Astrocyte of the hippocampus (primary cell): ENCODE measurements at regions not wholly inside any gene's neighbourhood (a gene's known extent, or its start where the extent isn't known, plus 50 kb on each side); places are given as distances from the start of the nearest gene placed in this dataset.
A peak's percentile ranks its signal among the peaks of the same experiment; 100 is the strongest.
"Not testable (repeated sequence)": the region's sequence is repeated elsewhere in the genome, so short reads cannot be mapped to it uniquely, and the experiment has no call there.

Experiments used
- DNase-seq: peaks from one replicate; pipeline ENCODE4 v3.0.0; 2011; ENCODE audit warnings: low read depth, low spot score

GRCh38 chr1:213324859-213325258 lies 273.8 kb downstream of the RPS6KC1 start:
- DNase-seq, result no peak

- DNase-seq, result no peak
Observed at GRCh38 chr1:213325482-213325881, 274.4 kb downstream of the RPS6KC1 start.

- DNase-seq, result peak; percentile 26
Observed at GRCh38 chr1:213326281-213327016, 275.4 kb downstream of the RPS6KC1 start.

GRCh38 chr1:213327017-213327667 lies 276.1 kb downstream of the RPS6KC1 start:
- peak; percentile 96 for DNase-seq

DNA sequence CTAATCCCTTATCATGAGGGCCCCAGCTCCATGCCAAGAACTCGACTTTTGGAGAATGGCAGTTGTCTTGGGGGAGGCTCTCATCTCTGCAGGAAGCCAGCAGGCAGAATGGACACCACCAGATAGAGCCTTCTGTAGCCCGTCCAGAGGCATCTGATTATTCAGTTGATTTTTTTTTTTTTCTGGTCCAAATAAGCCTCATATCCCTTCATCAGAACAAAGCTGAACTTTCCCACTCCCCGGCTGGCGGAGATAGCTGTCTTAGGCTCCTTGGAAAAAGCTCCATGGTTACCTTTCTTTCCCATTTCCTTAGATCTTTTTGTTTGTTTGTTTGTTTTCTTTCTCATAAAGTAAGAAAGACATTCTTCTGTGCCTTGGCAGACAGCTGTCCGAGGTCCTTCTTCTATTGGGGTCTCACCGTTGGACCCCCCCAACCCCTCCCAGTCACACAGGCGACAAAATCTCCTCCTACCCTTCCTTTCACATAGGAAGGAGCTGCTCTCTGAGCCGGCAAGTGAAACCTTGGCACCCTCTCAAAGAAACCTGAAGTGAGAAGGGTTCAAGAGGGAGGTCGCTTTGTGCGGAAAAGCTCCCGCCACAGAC lies 278.5 kb downstream of the RPS6KC1 start:
- DNase-seq, result no peak

- no peak for DNase-seq
Observed at GRCh38 chr1:213330281-213330680, 279.2 kb downstream of the RPS6KC1 start.

- DNase-seq, result no peak
Observed at GRCh38 chr1:213331631-213332175, 280.7 kb downstream of the RPS6KC1 start.

- no peak for DNase-seq
Observed at GRCh38 chr1:213332491-213332890, 281.4 kb downstream of the RPS6KC1 start.

GRCh38 chr1:213333121-213333520 lies 282.1 kb downstream of the RPS6KC1 start:
- DNase-seq, result no peak

GRCh38 chr1:213335084-213335483 lies 284.0 kb downstream of the RPS6KC1 start:
- DNase-seq, result no peak

GRCh38 chr1:213337025-213337678 lies 286.1 kb downstream of the RPS6KC1 start:
- DNase-seq, result no peak

DNA sequence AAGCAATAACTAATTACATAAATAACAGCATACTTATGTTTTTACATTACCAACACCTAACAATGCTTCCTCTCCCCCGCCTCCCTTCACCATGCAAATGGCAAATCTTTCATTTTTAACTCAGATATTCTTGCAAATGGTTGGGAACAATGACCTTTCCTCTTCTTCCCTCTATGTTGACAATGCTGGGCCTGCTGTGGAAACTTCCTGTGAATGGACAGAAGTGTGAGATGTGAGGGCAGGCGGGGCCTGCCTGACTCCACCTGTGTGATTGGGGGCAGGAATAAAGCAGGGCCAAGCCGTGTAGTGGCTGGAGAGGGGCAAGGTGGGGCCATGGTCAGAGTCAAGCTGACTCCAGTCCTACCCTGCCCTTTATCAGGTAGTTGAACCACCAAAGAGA lies 289.6 kb downstream of the RPS6KC1 start:
- no peak for DNase-seq

- no peak for DNase-seq
Observed at GRCh38 chr1:213345621-213346020, 294.6 kb downstream of the RPS6KC1 start.

GRCh38 chr1:213357403-213357802 lies 306.4 kb downstream of the RPS6KC1 start:
- DNase-seq, result no peak

DNA sequence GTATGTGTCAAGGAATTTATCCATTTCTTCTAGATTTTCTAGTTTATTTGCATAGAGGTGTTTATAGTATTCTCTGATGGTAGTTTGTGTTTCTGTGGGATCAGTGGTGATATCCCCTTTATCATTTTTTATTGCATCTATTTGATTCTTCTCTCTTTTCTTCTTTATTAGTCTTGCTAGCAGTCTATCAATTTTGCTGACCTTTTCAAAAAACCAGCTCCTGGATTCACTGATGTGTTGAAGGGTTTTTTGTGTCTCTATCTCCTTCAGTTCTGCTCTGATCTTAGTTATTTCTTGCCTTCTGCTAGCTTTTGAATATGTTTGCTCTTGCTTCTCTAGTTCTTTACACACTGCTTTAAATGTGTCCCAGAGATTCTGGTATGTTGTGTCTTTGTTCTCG lies 307.3 kb downstream of the RPS6KC1 start:
- not testable (repeated sequence) for DNase-seq

DNA sequence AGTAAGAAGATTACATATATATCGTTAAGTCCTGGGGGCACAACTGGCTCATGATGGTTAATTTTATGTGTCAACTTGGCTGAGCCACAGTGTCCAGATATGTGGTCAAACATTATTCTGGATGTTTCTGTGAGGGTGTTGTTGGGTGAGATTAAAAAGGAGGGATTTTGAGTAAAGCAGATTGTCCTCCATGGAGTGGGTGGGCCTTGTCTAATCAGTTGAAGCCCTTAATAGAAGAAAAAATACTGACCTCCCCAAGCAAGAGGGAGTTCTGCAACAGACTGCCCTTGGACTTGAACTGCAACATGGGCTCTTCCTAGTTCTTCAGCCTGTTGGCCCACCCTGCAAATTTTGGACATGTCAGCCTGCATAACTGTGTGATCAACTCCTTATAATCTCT lies 311.6 kb downstream of the RPS6KC1 start:
- DNase-seq, result no peak

- DNase-seq, result no peak
Observed at GRCh38 chr1:213366141-213366831, 315.2 kb downstream of the RPS6KC1 start.

GRCh38 chr1:213369465-213369864 lies 318.4 kb downstream of the RPS6KC1 start:
- no peak for DNase-seq

GRCh38 chr1:213370523-213370922 lies 319.5 kb downstream of the RPS6KC1 start:
- no peak for DNase-seq

DNA sequence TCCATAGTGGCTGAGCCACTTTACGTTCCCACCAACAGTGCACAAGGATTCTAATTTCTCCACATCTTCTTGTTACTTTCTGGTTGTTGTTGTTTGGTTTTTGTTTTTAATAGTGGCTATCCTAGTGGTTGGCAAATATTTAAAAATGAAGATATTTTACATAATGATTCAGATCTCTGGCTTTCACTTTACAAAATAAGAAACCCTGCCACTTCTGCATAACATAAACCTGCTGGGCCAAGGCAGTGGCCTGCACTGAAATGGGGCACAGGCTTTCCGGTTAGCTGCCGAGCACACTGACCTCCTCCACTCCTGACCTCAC lies 320.4 kb downstream of the RPS6KC1 start:
- no peak for DNase-seq

- no peak for DNase-seq
Observed at GRCh38 chr1:213371847-213372619, 321.0 kb downstream of the RPS6KC1 start.
